Thyroid gland (tissue), 4 donors: ENCODE measurements at regions not wholly inside any gene's neighbourhood (a gene's known extent, or its start where the extent isn't known, plus 50 kb on each side); places are given as distances from the start of the nearest gene placed in this dataset.
"Not testable (repeated sequence)": the region's sequence is repeated elsewhere in the genome, so short reads cannot be mapped to it uniquely, and the experiment has no call there.

Experiments
- DNase-seq, 2 donors: peaks; one replicate each; pipeline ENCODE4 v3.0.0-alpha.2; 2019
- H3K27ac ChIP-seq, 3 donors: fragments of 200-600 bp; sonication (generic); 1 replicate in 2 of 3; 2 replicates in 1 of 3; pipeline ENCODE4 v1.5.1; 2016 to 2019; ENCODE audit warnings: mild to moderate bottlenecking in 1 of 3, moderate library complexity in 1 of 3
- H3K27me3 ChIP-seq: fragments of 200-600 bp; sonication (generic); one replicate; pipeline ENCODE4 v1.5.1; 2019
- H3K36me3 ChIP-seq, 2 donors: fragments of 200-600 bp; sonication (generic); one replicate each; pipeline ENCODE4 v1.5.1; 2016 to 2019
- H3K4me1 ChIP-seq, 2 donors: fragments of 200-600 bp; sonication (generic); one replicate each; pipeline ENCODE4 v1.5.1; 2017 to 2019
- H3K4me3 ChIP-seq, 3 donors: fragments of 200-600 bp; sonication (generic); replicated peaks in 1 of 3; 1 replicate in 2 of 3; 2 replicates in 1 of 3; pipeline ENCODE4 v1.5.1; 2016; ENCODE audit warnings: mild to moderate bottlenecking in 1 of 3
- H3K9me3 ChIP-seq: fragments of 200-600 bp; sonication (generic); one replicate; pipeline ENCODE4 v1.5.1; 2017
- CTCF ChIP-seq, 6 experiments: fragments of 200-600 bp in 3 of 6; fragments of 450-650 bp in 3 of 6; sonication (generic) in 3 of 6; IDR thresholded peaks; one replicate each; pipeline ENCODE4 v1.5.1; 2016 to 2019; ENCODE audit warnings: antibody characterized with exemption in 6 of 6, mild to moderate bottlenecking in 2 of 6, inconsistent platforms in 1 of 6, moderate library complexity in 1 of 6
- POLR2A ChIP-seq, 2 donors: fragments of 450-650 bp; IDR thresholded peaks; one replicate each; pipeline ENCODE4 v1.6.1; 2017; ENCODE audit warnings: antibody characterized with exemption in 2 of 2, mild to moderate bottlenecking in 2 of 2, moderate library complexity in 1 of 2
- WGBS, 2 donors: methylation state at CpG; one replicate each; pipeline ENCODE4 v1.1.5; 2017; 5-methylcytosine and 5-hydroxymethylcytosine counted together
- intact Hi-C: fragments of 100-400 bp; cut with DNase I; formaldehyde crosslinking; loops from one replicate; pipeline ENCODE4 v1.15.1; 2023

- DNase-seq, result no peak
- no peak overlapping the region for H3K27ac ChIP-seq
- peak in 3 of 6 experiments; percentile 39 to 54 (median 44) for TF ChIP-seq CTCF (IDR thresholded peaks at IDR 0.05)
- no peak for TF ChIP-seq POLR2A (IDR thresholded peaks at IDR 0.05)
- H3K4me1 ChIP-seq, result no peaks in the 10 kb centered on the region
- H3K27me3 ChIP-seq, result no peaks in the 10 kb centered on the region
- no peaks in the 10 kb centered on the region for H3K9me3 ChIP-seq
- H3K4me3 ChIP-seq, result no peak overlapping the region
- no peaks in the 10 kb centered on the region for H3K36me3 ChIP-seq
- intact Hi-C loops, result no loop called here
Observed at GRCh38 chr4:137861682-137862081, 329.4 kb upstream of the PCDH18 start.

- no peak for TF ChIP-seq CTCF (IDR thresholded peaks at IDR 0.05)
- TF ChIP-seq POLR2A (IDR thresholded peaks at IDR 0.05), result no peak
Observed at GRCh38 chr4:137853424-137853823, 321.1 kb upstream of the PCDH18 start.

GRCh38 chr4:137852326-137852725, 320.0 kb upstream of the PCDH18 start:
- Histone ChIP-seq H3K27me3 (no peaks in the 10 kb centered on the region), H3K9me3 (no peaks in the 10 kb centered on the region), H3K36me3 (no peaks in the 10 kb centered on the region), H3K27ac (no peak overlapping the region), H3K4me1 (no peaks in the 10 kb centered on the region), H3K4me3 (no peak overlapping the region)
- no peak for TF ChIP-seq CTCF (IDR thresholded peaks at IDR 0.05)
- WGBS, 2 donors, result 92 to 94% methylated on average over 2 of the region's 2 CpGs
- DNase-seq, result no peak
- intact Hi-C loops, result no loop called here

More at GRCh38 chr4:137853424-137853823, 321.1 kb upstream of the PCDH18 start:
- no peaks in the 10 kb centered on the region for H3K27me3 ChIP-seq
- intact Hi-C loops, result no loop called here
- 98% methylated on average over 20 to 28 of the region's 29 CpGs for WGBS, 2 donors
- H3K36me3 ChIP-seq, result no peaks in the 10 kb centered on the region
- H3K4me1 ChIP-seq, result no peaks in the 10 kb centered on the region
- no peak overlapping the region for H3K4me3 ChIP-seq
- H3K27ac ChIP-seq, result no peak overlapping the region
- H3K9me3 ChIP-seq, result no peaks in the 10 kb centered on the region
- no peak for DNase-seq

GRCh38 chr4:137851435-137851834, 319.1 kb upstream of the PCDH18 start:
- Histone ChIP-seq H3K4me1 (no peaks in the 10 kb centered on the region), H3K9me3 (no peaks in the 10 kb centered on the region), H3K27me3 (no peaks in the 10 kb centered on the region), H3K4me3 (no peak overlapping the region), H3K27ac (no peak overlapping the region), H3K36me3 (no peaks in the 10 kb centered on the region)
- intact Hi-C loops, result no loop called here
- TF ChIP-seq CTCF (IDR thresholded peaks at IDR 0.05), result no peak
- no peak for TF ChIP-seq POLR2A (IDR thresholded peaks at IDR 0.05)
- 72 to 85% methylated on average over 2 of the region's 2 CpGs for WGBS, 2 donors
- DNase-seq, result no peak

- H3K36me3 ChIP-seq, intact Hi-C loops, H3K4me1 ChIP-seq, H3K27ac ChIP-seq, DNase-seq, H3K4me3 ChIP-seq, H3K9me3 ChIP-seq, H3K27me3 ChIP-seq: not testable (repeated sequence)
Observed at GRCh38 chr4:137827945-137828344, 295.7 kb upstream of the PCDH18 start.

GRCh38 chr4:137825505-137825904, 293.2 kb upstream of the PCDH18 start:
- Histone ChIP-seq H3K4me1 (no peaks in the 10 kb centered on the region), H3K36me3 (no peaks in the 10 kb centered on the region), H3K9me3 (no peaks in the 10 kb centered on the region), H3K27me3 (no peaks in the 10 kb centered on the region), H3K4me3 (no peak overlapping the region), H3K27ac (no peak overlapping the region)
- no peak for TF ChIP-seq POLR2A (IDR thresholded peaks at IDR 0.05)
- no peak for TF ChIP-seq CTCF (IDR thresholded peaks at IDR 0.05)
- 91 to 97% methylated on average over 1 of the region's 1 CpG for WGBS, 2 donors
- intact Hi-C loops, result no loop called here
- no peak for DNase-seq
